ENCODE measurements at regions not wholly inside any gene's neighbourhood (a gene's known extent, or its start where the extent isn't known, plus 50 kb on each side); places are given as distances from the start of the nearest gene placed in this dataset.

DNA sequence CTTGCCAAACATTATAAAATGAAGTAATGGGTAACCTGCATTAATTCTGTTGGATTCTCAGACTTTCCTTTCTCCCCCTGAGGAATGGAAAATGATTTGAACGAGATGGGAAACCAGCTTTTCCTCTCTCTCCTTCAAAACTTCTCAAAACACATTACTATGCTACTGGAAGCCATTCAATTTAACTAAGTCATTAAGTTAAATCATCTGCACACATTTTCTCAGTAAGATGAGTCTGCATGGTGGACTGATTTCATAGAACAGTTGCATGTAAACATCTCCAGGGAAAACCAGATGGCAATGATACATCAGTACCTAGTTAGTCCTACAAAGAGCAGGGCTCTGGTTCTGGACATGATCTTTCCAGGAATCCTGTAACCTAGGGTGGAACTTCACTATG is 59.9 kb downstream of the BMP4 start:
- no peak for DNase-seq

DNA sequence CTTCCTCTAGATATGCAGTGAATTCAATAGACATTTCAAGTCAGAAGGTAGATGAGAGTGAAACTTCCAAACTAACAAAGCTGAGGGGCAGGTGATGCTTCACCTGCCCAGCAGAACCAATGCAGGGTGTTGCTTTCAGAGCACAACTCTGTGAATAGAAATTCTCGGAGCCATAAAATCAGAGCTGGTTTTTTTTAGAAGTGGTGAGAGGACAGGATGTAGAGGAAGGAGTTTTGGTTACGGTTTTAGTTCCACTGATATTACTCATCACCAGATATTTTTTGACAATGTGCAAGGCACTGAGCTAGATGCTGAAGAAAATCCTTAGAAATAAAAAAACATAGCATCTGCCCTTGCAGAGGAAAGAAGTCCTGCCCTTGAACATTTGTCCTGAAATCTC is 62.2 kb downstream of the BMP4 start:
- DNase-seq, result no peak

DNA sequence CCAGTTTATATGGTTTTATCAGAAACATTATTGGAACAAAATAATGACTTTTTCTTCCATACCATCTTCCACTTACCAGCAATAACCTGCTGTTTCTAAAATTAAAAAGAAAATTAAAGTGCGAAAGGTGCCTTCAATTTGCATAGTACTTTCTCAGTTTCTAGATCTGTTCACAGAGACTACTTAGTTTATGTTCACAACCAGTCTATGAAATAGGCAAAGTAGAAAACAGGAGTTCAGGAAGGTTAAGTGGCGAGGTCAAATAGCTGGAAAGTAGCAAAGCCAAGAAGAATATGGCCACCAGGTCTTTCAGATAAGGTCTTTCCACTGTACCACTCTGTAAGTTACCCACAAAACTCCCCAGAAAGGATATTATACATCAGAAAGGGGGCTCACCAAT is 63.3 kb downstream of the BMP4 start:
- no peak for DNase-seq

DNA sequence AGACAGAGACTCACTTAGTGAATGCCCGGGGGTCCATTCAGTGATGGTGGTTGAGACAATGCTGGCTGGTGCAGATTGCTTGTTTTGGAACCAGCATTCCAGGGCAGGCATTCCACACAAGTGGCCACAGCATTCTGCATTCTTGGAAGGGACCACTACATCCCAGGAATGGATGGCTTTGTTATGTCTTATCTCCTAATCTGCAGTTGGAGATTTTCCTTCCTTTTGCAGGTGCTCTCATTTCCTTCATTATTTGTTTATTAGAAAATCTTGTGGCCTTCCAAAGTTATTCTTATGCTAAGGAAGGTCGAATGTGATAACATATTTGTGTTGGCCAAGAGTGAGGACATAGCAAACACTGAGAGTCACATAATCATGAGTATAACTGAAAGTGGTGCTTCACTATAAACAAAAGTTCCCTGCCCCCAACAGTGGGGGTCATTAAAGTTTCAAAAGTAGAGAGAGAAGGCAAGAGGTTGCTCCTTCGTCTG is 66.0 kb downstream of the BMP4 start:
- no peak for DNase-seq

GRCh38 chr14:53888535-53889386 is 67.9 kb downstream of the BMP4 start:
- DNase-seq, result no peak

GRCh38 chr14:53885136-53885640 is 71.4 kb downstream of the BMP4 start:
- DNase-seq, result no peak

DNA sequence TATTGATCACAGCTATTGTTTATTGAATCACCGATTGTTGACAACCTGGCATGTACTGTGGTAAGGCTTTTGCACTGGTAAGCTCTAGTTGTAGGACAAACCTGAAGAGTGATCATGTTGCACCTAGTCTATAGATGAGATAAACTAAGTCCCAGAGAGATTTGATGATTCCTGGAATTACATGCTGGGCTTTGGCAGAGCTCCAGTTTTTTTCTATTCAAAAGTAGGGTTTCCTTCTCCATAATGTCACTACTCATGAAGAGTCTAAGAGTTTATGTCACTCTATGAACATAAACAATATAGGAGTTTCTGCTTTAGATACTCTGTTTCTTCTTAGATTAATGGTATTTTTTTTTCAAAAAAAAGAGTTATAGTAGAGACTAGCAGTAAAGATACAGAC is 72.0 kb downstream of the BMP4 start:
- DNase-seq, result no peak

DNA sequence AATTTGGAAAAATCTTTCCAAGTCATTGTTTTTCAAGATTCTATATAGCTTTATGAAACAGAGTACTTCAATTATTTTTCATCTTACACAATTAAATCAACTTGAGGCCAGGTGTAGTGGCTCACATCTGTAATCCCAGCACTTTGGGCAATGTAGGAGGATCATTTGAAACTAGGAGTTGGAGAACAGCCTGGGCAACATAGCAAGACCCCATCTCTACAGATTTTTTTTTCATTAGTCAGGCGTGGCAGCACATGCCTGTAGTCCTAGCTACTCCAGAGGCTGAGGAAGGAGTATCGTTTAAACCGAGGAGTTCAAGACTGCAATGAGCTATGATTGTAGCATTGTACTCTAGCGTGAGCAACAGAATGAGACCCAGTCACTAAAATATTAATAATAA is 72.9 kb downstream of the BMP4 start:
- DNase-seq, result no peak

DNA sequence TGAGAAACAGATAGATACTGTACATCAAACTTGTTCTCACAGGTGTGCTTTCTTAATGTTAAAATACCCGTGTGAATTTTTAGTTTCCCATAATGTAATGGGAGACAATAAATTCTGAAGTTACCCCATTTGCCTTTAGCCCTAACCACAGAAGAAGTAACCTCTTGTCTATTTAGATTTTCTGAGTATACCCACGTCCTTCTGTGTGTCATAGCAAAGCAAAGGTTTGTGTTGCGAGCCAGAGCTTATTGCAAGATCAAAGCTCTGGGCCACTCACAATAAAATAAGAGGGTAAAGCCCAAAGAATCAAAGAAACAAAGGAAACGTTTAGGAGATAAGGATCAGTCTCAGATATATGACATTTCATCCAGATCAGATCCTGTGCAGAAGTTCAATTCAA is 73.9 kb downstream of the BMP4 start:
- DNase-seq, result no peak

GRCh38 chr14:53881921-53882320 is 74.7 kb downstream of the BMP4 start:
- DNase-seq, result no peak

- no peak for DNase-seq
These were observed 75.3 kb downstream of the BMP4 start for GRCh38 chr14:53881161-53881871.

DNA sequence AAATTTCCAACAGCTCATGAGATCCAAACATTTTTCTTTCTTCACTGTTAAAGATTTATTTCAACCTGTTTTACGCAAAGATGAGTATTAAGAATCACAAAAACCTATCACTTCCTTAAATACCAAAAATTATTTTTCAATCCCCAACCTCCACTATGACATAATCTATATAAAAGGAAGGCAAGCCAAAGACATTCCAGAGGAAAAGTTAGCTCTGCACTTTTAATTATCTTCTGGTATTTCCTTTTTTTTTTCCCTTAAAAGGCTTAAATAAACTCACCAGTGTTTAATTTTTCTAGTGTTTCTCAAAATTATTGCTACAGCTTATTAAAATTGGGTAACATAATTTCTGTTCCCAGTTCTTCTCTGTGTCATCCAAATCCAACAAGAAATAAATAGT is 75.9 kb downstream of the BMP4 start:
- DNase-seq, result no peak

DNA sequence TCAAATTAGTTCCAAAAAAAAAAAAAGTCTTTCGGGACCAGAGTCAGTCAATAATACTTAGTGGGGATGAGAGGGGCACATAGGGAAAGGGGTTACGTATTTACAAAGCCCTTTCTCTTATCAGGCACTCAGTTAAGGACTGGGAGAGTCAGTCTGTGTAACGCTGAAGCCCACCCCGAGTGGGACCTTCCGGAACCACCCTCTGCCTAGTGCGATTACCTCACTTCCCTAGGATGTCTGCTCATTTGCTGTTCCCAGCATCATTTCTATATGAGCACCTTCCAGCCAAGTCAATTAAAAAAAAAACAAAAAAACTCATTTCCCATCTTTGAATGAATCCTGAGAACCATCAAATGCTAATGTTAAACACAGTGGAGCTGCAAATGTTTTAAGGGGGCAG is 76.9 kb downstream of the BMP4 start:
- no peak for DNase-seq

GRCh38 chr14:53879022-53879686 is 77.5 kb downstream of the BMP4 start:
- DNase-seq, result no peak

GRCh38 chr14:53875324-53875897 is 81.2 kb downstream of the BMP4 start:
- no peak for DNase-seq

- no peak for DNase-seq
These were observed 81.9 kb downstream of the BMP4 start for GRCh38 chr14:53874704-53875103.

DNA sequence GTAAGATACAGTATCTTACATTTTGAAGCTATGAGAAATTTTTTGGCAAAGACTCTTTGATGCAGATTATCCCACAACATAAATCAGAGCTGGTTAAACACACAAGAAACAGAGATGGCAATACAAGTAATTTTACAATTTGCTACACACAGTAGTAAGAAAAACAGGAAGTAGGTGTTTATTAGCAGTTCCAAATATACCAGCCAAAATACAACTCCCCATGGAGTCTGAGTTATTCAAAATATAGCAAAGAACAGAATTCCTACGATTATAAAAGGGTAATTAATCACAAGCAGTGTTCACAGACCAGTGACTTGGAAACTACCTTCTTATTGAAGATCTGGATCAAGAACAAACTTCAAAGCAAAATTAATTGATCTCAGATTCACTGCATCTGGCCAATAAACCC is 83.9 kb downstream of the BMP4 start:
- no peak for DNase-seq

- no peak for DNase-seq
These were observed 84.7 kb downstream of the BMP4 start for GRCh38 chr14:53871951-53872350.

DNA sequence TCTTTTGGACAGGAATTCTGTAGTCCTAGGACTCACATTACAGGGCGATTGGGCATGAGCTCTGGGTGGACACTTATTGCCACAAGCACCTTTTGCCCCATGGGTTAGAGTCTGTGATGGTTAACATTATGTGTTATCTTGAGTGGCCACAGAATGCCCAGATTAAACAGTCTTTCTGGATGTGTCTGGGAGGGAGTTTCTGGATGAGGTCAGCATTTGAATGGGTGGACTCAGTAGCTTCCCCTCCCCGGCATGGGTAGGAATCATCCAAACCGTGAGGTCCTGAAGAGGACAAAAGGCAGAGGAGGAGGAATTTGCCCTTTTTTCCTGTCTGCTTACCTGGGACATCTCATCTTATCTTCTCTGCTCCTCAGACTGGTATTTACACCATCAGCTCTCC is 85.6 kb downstream of the BMP4 start:
- no peak for DNase-seq

GRCh38 chr14:53865711-53866110 is 90.9 kb downstream of the BMP4 start:
- DNase-seq, result no peak

- no peak for DNase-seq
These were observed 94.8 kb downstream of the BMP4 start for GRCh38 chr14:53861781-53862180.

DNA sequence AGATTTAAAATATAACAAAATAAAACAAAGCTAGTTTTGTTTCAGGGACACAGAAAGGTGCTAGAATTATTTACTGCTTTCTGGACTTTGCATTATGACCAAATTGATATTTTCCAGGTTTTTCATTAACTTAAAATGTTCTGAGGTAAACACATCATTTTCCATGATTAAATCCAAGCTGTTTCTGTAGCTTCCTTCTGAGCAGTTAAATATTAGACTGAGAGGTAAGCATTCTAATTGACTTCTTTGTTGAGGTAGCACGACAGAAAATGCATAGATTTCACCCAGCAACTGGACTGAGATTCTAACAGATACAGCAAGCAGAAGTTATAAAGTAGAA is 98.3 kb downstream of the BMP4 start:
- no peak for DNase-seq

GRCh38 chr14:53857625-53858344 is 98.8 kb downstream of the BMP4 start:
- DNase-seq, result no peak

All from CD4-positive, alpha-beta T cell treated with Interleukin-15 for 1 hour (primary cell).